ENCODE measurements at regions not wholly inside any gene's neighbourhood (a gene's known extent, or its start where the extent isn't known, plus 50 kb on each side); places are given as distances from the start of the nearest gene placed in this dataset.

DNA sequence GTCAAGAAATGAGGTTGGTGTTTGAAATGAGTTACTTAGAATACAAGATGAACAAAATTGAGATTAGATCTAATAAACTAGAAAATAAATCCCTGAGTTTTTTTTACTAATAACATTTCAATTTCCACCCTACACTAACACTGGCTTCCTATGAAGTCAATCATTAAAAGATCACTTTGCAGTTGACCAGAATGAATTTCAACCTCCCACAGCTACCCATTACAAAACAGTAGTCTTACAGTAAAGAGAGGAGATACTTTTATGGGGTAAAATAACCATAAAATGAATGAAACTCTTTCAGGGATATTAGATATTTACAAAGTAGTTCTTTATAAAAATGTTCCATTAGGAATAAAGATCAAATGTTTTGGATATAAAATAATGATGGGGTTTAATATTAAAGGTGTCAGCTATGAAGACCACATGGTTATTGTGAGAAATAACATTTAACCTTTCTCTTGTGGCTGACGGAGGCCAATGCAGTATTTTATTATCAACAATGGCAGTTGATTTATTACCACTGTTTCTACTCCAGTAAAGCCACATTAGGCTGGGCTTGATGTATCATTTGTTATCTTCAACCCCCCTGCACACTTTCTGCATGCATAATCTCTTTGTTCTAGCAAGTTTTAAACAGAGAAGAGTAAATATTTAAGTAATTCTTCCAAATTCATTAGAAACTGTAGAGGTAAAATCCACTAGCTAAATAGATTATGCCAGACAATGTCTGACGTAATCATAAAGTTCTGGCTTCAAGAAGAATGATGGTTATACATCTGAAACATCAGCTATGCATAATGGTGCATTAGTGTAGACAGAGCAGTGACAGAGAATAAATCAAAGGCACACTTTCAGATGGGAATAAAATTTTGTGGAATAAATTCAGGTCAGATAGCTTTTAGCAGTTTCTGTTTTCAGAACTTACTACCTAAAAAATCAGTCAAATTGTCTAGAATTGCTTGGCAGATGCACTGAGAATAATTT, 516.6 kb downstream of the PCDH18 start:
- TF ChIP-seq FEZF1 (tag by site-specific recombination; IDR thresholded peaks at IDR 0.05) (no peak), ZNF121 (tag by site-specific recombination; IDR thresholded peaks at IDR 0.05) (no peak), ZNF23 (tag by site-specific recombination; IDR thresholded peaks at IDR 0.05; ENCODE audit: borderline replicate concordance) (no peak), ZNF658 (tag by site-specific recombination; IDR thresholded peaks at IDR 0.05) (no peak), ZNF132 (tag by site-specific recombination; IDR thresholded peaks at IDR 0.05; ENCODE audit: borderline replicate concordance) (no peak)
- TF ChIP-seq, protein P1, sequence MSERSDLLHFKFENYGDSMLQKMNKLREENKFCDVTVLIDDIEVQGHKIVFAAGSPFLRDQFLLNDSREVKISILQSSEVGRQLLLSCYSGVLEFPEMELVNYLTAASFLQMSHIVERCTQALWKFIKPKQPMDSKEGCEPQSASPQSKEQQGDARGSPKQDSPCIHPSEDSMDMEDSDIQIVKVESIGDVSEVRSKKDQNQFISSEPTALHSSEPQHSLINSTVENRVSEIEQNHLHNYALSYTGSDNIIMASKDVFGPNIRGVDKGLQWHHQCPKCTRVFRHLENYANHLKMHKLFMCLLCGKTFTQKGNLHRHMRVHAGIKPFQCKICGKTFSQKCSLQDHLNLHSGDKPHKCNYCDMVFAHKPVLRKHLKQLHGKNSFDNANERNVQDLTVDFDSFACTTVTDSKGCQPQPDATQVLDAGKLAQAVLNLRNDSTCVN (tag by site-specific recombination; optimal IDR thresholded peaks at IDR 0.05) = no peak
- TF ChIP-seq, protein P2, sequence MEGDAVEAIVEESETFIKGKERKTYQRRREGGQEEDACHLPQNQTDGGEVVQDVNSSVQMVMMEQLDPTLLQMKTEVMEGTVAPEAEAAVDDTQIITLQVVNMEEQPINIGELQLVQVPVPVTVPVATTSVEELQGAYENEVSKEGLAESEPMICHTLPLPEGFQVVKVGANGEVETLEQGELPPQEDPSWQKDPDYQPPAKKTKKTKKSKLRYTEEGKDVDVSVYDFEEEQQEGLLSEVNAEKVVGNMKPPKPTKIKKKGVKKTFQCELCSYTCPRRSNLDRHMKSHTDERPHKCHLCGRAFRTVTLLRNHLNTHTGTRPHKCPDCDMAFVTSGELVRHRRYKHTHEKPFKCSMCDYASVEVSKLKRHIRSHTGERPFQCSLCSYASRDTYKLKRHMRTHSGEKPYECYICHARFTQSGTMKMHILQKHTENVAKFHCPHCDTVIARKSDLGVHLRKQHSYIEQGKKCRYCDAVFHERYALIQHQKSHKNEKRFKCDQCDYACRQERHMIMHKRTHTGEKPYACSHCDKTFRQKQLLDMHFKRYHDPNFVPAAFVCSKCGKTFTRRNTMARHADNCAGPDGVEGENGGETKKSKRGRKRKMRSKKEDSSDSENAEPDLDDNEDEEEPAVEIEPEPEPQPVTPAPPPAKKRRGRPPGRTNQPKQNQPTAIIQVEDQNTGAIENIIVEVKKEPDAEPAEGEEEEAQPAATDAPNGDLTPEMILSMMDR (tag by site-specific recombination; IDR thresholded peaks at IDR 0.05) = no peak
- TF ChIP-seq, protein P3, sequence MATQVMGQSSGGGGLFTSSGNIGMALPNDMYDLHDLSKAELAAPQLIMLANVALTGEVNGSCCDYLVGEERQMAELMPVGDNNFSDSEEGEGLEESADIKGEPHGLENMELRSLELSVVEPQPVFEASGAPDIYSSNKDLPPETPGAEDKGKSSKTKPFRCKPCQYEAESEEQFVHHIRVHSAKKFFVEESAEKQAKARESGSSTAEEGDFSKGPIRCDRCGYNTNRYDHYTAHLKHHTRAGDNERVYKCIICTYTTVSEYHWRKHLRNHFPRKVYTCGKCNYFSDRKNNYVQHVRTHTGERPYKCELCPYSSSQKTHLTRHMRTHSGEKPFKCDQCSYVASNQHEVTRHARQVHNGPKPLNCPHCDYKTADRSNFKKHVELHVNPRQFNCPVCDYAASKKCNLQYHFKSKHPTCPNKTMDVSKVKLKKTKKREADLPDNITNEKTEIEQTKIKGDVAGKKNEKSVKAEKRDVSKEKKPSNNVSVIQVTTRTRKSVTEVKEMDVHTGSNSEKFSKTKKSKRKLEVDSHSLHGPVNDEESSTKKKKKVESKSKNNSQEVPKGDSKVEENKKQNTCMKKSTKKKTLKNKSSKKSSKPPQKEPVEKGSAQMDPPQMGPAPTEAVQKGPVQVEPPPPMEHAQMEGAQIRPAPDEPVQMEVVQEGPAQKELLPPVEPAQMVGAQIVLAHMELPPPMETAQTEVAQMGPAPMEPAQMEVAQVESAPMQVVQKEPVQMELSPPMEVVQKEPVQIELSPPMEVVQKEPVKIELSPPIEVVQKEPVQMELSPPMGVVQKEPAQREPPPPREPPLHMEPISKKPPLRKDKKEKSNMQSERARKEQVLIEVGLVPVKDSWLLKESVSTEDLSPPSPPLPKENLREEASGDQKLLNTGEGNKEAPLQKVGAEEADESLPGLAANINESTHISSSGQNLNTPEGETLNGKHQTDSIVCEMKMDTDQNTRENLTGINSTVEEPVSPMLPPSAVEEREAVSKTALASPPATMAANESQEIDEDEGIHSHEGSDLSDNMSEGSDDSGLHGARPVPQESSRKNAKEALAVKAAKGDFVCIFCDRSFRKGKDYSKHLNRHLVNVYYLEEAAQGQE (tag by site-specific recombination; IDR thresholded peaks at IDR 0.05) = no peak
- TF ChIP-seq, protein P4, sequence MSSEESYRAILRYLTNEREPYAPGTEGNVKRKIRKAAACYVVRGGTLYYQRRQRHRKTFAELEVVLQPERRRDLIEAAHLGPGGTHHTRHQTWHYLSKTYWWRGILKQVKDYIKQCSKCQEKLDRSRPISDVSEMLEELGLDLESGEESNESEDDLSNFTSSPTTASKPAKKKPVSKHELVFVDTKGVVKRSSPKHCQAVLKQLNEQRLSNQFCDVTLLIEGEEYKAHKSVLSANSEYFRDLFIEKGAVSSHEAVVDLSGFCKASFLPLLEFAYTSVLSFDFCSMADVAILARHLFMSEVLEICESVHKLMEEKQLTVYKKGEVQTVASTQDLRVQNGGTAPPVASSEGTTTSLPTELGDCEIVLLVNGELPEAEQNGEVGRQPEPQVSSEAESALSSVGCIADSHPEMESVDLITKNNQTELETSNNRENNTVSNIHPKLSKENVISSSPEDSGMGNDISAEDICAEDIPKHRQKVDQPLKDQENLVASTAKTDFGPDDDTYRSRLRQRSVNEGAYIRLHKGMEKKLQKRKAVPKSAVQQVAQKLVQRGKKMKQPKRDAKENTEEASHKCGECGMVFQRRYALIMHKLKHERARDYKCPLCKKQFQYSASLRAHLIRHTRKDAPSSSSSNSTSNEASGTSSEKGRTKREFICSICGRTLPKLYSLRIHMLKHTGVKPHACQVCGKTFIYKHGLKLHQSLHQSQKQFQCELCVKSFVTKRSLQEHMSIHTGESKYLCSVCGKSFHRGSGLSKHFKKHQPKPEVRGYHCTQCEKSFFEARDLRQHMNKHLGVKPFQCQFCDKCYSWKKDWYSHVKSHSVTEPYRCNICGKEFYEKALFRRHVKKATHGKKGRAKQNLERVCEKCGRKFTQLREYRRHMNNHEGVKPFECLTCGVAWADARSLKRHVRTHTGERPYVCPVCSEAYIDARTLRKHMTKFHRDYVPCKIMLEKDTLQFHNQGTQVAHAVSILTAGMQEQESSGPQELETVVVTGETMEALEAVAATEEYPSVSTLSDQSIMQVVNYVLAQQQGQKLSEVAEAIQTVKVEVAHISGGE (tag by site-specific recombination; conservative IDR thresholded peaks at IDR 0.05; ENCODE audit: low read depth) = no peak
